SW480 (cell line): ENCODE measurements at regions not wholly inside any gene's neighbourhood (a gene's known extent, or its start where the extent isn't known, plus 50 kb on each side); places are given as distances from the start of the nearest gene placed in this dataset.
A peak's percentile ranks its signal among the peaks of the same experiment; 100 is the strongest.
"Not testable (repeated sequence)": the region's sequence is repeated elsewhere in the genome, so short reads cannot be mapped to it uniquely, and the experiment has no call there.

Source experiments
- DNase-seq: peaks from one replicate; pipeline ENCODE4 v3.0.0-alpha.2; 2016; ENCODE audit warnings: low spot score

DNA sequence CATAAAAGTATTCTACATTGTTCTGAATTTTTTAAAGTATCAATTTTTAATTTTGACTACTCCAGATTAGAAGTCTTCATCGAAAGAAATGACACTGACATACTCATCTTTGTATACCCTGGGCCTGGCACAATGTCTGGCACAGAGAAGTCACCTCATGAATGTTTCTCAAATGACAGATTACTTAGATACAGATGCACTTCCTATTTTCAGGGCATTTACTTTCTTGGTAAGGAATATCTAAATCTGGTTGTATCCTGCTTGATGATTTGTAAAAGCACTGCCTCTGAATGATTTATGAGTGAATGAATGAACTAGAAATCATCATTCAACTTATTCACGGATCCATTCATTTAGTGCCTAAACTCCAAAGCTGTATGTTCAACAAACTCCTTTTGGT lies 1784.7 kb downstream of the LRRC4C start:
- no peak for DNase-seq

DNA sequence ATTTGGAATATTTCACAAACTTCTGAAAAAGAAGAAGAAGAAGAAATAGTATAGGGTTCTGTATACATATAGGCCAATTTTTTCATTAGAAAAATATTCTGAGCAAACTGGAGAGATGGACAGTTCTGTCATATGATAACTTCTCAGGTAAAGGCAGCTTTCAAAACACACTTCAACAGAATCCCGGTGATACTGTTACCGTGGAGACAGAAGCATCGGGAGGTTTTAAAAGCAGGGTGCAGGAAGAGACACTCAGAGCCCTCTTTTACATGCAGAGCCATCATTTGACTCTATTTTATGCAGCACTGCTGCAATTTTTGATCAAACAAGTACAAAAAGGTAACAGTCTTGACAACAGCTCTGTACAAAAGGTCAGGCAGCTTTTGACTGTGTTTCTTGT lies 1785.4 kb downstream of the LRRC4C start:
- no peak for DNase-seq

DNA sequence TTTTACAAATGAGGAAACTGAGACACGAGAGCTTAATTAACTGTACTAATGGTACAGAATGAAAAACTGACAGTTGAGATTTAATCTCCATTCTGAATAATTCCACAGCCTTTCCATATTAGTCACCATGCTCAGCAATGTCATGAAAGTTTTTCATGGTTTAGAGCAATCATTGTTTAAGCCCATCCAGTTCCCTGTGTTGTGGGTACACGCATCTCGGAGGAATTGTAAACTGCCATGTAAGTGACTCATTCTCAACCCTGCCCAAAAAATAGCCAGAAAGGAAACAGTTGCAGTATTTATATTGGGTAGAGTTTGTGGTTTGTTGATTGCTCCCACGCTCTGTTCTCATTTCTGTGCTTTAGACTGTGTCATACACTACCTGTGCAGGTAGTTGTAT lies 1790.8 kb downstream of the LRRC4C start:
- peak; percentile 71 for DNase-seq

DNA sequence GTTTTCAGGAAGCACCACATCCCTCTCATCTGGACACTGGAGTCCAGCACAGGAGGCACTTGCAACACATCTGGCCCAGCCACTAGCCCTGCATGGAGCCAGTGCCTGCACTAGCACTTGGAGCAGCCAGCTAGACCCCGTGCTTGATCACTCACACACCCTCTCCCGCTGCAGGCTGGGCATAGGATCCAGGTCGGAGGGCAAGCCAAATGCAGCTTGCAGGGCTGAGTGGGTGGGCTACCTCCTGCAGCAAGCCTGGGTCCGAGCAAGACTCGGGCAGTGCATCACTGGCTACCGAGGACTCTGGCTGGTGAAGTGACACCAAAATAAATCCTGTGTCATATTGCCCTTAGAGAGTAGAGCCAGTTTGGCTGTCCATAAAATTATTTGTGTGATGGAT lies 1795.4 kb downstream of the LRRC4C start:
- DNase-seq, result no peak

GRCh38 chr11:39661890-39662289 lies 1797.6 kb downstream of the LRRC4C start:
- no peak for DNase-seq

- DNase-seq, result no peak
Measured at GRCh38 chr11:39651857-39652461, 1807.5 kb downstream of the LRRC4C start.

- DNase-seq, result no peak
Measured at GRCh38 chr11:39641751-39642150, 1817.7 kb downstream of the LRRC4C start.

DNA sequence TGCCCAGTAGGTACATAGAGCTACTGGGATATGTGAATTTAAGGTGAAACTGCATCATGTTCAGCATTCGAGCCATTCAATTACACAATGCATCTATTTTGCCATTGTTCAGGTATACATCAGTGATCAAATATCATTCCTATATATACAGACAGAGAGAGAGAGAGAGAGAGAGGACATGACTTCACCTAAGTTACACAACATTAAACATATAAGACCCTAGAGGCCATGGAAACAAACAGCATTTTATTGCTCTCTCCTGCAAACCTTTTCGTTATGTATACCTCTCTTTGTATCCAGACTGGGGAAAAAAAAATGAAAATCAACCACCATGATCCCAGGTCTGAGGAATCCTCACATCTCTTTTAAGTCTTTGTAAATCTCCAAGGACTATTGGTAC lies 1829.1 kb downstream of the LRRC4C start:
- no peak for DNase-seq

DNA sequence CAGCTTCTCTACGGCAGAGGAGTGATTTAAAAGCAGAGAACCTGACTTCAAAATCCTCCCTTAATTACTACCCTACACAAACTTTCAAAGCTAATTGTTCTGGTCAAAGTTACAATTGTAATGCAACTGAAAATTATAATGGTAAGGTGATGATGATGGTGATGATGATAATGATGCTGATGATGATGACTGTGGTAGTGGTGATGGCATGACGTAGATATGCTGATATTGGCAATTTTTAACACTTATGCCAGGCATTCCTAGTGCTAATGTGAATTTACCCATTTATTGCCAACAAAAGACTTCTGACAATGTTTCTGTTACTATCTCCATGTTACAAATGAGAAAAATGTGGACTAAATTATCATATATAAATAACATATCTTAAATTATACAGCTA lies 1831.1 kb downstream of the LRRC4C start:
- DNase-seq, result no peak

GRCh38 chr11:39620309-39620708 lies 1839.1 kb downstream of the LRRC4C start:
- not testable (repeated sequence) for DNase-seq

GRCh38 chr11:39617971-39618370 lies 1841.5 kb downstream of the LRRC4C start:
- DNase-seq, result no peak

- DNase-seq, result no peak
Measured at GRCh38 chr11:39589391-39589790, 1870.1 kb downstream of the LRRC4C start.

DNA sequence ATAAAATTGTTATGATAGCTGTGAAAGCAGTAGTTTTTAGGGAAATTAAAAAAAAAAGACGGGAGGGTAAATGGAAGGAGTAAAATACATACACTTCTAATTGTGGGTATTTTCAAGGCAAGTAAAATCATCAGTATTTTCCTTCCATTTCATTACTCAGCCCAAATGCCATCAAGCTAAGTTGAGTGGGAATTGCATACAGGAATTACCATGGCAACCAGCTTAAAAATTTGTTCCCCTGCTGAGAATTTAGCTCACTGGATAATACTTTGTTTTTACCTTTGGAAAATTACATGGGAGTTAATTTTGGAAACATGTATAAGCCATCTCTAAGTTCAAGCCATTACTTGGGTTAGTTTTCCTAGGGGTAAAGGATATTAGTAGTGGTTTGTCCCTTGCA lies 1873.4 kb downstream of the LRRC4C start:
- DNase-seq, result no peak

GRCh38 chr11:39571081-39571480 lies 1888.4 kb downstream of the LRRC4C start:
- no peak for DNase-seq

- DNase-seq, result no peak
Measured at GRCh38 chr11:39570526-39570925, 1888.9 kb downstream of the LRRC4C start.

- no peak for DNase-seq
Measured at GRCh38 chr11:39569789-39570188, 1889.7 kb downstream of the LRRC4C start.

- DNase-seq, result no peak
Measured at GRCh38 chr11:39542460-39542859, 1917.0 kb downstream of the LRRC4C start.

GRCh38 chr11:39541945-39542351 lies 1917.5 kb downstream of the LRRC4C start:
- DNase-seq, result no peak

DNA sequence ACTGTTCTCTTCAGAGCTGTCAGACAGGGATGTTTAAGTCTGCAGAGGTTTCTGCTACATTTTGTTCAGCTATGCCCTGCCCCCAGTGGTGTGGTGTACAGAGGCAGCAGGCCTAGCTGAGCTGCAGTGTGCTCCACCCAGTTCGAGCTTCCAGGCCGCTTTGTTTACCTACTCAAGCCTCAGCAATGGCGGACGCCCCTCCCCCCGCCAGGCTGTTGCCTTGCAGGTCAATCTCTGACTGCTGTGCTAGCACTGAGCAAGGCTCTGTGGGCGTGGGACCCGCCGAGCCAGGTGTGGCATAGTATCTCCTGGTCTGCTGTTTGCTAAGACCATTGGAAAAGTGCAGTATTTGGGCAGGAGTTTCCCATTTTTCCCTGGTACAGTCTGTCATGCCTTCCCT lies 1923.1 kb downstream of the LRRC4C start:
- not testable (repeated sequence) for DNase-seq
